Vagina (tissue), 2 donors: ENCODE measurements at regions not wholly inside any gene's neighbourhood (a gene's known extent, or its start where the extent isn't known, plus 50 kb on each side); places are given as distances from the start of the nearest gene placed in this dataset.

Source experiments
- CTCF ChIP-seq, 3 experiments: fragments of 450-650 bp in 2 of 3; fragments of 200-600 bp in 1 of 3; sonication (generic) in 1 of 3; IDR thresholded peaks; one replicate each; pipeline ENCODE4 v1.5.1; 2017 to 2019; ENCODE audit warnings: antibody characterized with exemption in 3 of 3, mild to moderate bottlenecking in 2 of 3, moderate library complexity in 2 of 3
- POLR2A ChIP-seq, 2 donors: fragments of 450-650 bp; IDR thresholded peaks; one replicate each; pipeline ENCODE4 v1.6.1; 2017; ENCODE audit warnings: antibody characterized with exemption in 2 of 2, mild to moderate bottlenecking in 2 of 2, moderate library complexity in 2 of 2
- POLR2AphosphoS5 ChIP-seq, 2 donors: sonication (generic); formaldehyde crosslinking; IDR thresholded peaks; one replicate each; pipeline ENCODE4 v1.9.0; 2017; ENCODE audit warnings: antibody characterized with exemption in 2 of 2, mild to moderate bottlenecking in 2 of 2, low read depth in 1 of 2; ENCODE audit not compliant: insufficient read depth in 1 of 2

GRCh38 chr11:90732486-90732885 lies 509.6 kb upstream of the CHORDC1 start:
- TF ChIP-seq POLR2A (IDR thresholded peaks at IDR 0.05), result no peak
- TF ChIP-seq CTCF (IDR thresholded peaks at IDR 0.05), result no peak
- TF ChIP-seq POLR2AphosphoS5 (IDR thresholded peaks at IDR 0.05; ENCODE audit: insufficient read depth in 1 of 2, low read depth in 1 of 2), result no peak
